ENCODE measurements at regions not wholly inside any gene's neighbourhood (a gene's known extent, or its start where the extent isn't known, plus 50 kb on each side); places are given as distances from the start of the nearest gene placed in this dataset.

- no peak for DNase-seq
- no peak overlapping the region for H3K27ac Mint-ChIP-seq
- ChIA-PET POLR2A (no interaction called here), CTCF (interaction anchor here (1.7 kb wide), 1 partner anchor 100 kb away, joined by 4 read pairs; no protein-coding TSS in a partner anchor)
- H3K9me3 Mint-ChIP-seq: no peaks in the 10 kb centered on the region
- H3K27me3 Mint-ChIP-seq: peaks cover 35% of the 10 kb centered on the region
- no peak for TF ChIP-seq CTCF (IDR thresholded peaks at IDR 0.05)
- ATAC-seq: no peak
- intact Hi-C loops (cut with micrococcal nuclease): no loop called here
- H3K4me3 Mint-ChIP-seq: no peak overlapping the region
- H3K4me1 Mint-ChIP-seq (ENCODE audit: low read depth): no peaks in the 10 kb centered on the region
- no peaks in the 10 kb centered on the region for H3K36me3 Mint-ChIP-seq (ENCODE audit: low read depth)
Observed at GRCh38 chr1:38735651-38736161, 123.9 kb downstream of the RRAGC start.

GRCh38 chr1:38733761-38734160 lies 125.8 kb downstream of the RRAGC start:
- Mint-ChIP-seq H3K27me3 (peaks cover 46% of the 10 kb centered on the region), H3K4me3 (no peak overlapping the region), H3K36me3 (ENCODE audit: low read depth) (no peaks in the 10 kb centered on the region), H3K4me1 (ENCODE audit: low read depth) (no peaks in the 10 kb centered on the region), H3K27ac (no peak overlapping the region), H3K9me3 (no peaks in the 10 kb centered on the region)
- ATAC-seq (no peak), DNase-seq (no peak)
- ChIA-PET POLR2A (no interaction called here), CTCF (interaction anchor here (1.0 kb wide), 1 partner anchor 10 kb away, joined by 3 read pairs; no protein-coding TSS in a partner anchor)
- intact Hi-C loops (cut with micrococcal nuclease): no loop called here
- TF ChIP-seq CTCF (IDR thresholded peaks at IDR 0.05): no peak

GRCh38 chr1:38730511-38731397 lies 128.8 kb downstream of the RRAGC start:
- POLR2A ChIA-PET: no interaction called here
- no peak for ATAC-seq
- Mint-ChIP-seq H3K27ac (no peak overlapping the region), H3K9me3 (no peaks in the 10 kb centered on the region), H3K4me3 (no peak overlapping the region), H3K36me3 (ENCODE audit: low read depth) (no peaks in the 10 kb centered on the region), H3K27me3 (peaks cover 67% of the 10 kb centered on the region), H3K4me1 (ENCODE audit: low read depth) (no peaks in the 10 kb centered on the region)
- TF ChIP-seq CTCF (IDR thresholded peaks at IDR 0.05): no peak
- intact Hi-C loops (cut with micrococcal nuclease): no loop called here
- no peak for DNase-seq
- CTCF ChIA-PET: no interaction called here

- ATAC-seq: no peak
- no peak for TF ChIP-seq CTCF (IDR thresholded peaks at IDR 0.05)
- no peaks in the 10 kb centered on the region for H3K9me3 Mint-ChIP-seq
- no peaks in the 10 kb centered on the region for H3K4me1 Mint-ChIP-seq (ENCODE audit: low read depth)
- intact Hi-C loops (cut with micrococcal nuclease): no loop called here
- H3K4me3 Mint-ChIP-seq: no peak overlapping the region
- ChIA-PET CTCF (no interaction called here), POLR2A (no interaction called here)
- no peaks in the 10 kb centered on the region for H3K36me3 Mint-ChIP-seq (ENCODE audit: low read depth)
- peaks cover 68% of the 10 kb centered on the region for H3K27me3 Mint-ChIP-seq
- H3K27ac Mint-ChIP-seq: no peak overlapping the region
- DNase-seq: no peak
Observed at GRCh38 chr1:38728585-38728908, 131.0 kb downstream of the RRAGC start.

Measured in activated CD8-positive, alpha-beta T cell treated with anti-CD3 and anti-CD28 coated beads for 36 hours (primary cell).